Stomach (tissue), 4 donors: ENCODE measurements at regions not wholly inside any gene's neighbourhood (a gene's known extent, or its start where the extent isn't known, plus 50 kb on each side); places are given as distances from the start of the nearest gene placed in this dataset.

Experiments used
- CTCF ChIP-seq, 7 experiments: fragments of 450-650 bp in 4 of 7; fragments of 200-600 bp in 3 of 7; sonication (generic) in 3 of 7; IDR thresholded peaks; one replicate each; pipeline ENCODE4 v1.5.1; 2016 to 2019; ENCODE audit warnings: antibody characterized with exemption in 7 of 7, control low read depth in 2 of 7, mild to moderate bottlenecking in 1 of 7
- EP300 ChIP-seq: sonication (generic); formaldehyde crosslinking; IDR thresholded peaks from one replicate; pipeline ENCODE4 v1.6.1; 2017; ENCODE audit warnings: antibody characterized with exemption
- POLR2A ChIP-seq, 4 donors: fragments of 450-650 bp; IDR thresholded peaks; one replicate each; pipeline ENCODE4 v1.6.1; 2016; ENCODE audit warnings: antibody characterized with exemption in 4 of 4, control low read depth in 2 of 4, mild to moderate bottlenecking in 1 of 4, moderate library complexity in 1 of 4
- POLR2AphosphoS5 ChIP-seq, 3 donors: sonication (generic); formaldehyde crosslinking; IDR thresholded peaks; one replicate each; pipeline ENCODE4 v1.6.1; 2016; ENCODE audit warnings: antibody characterized with exemption in 3 of 3

- no peak for TF ChIP-seq CTCF (IDR thresholded peaks at IDR 0.05)
- TF ChIP-seq POLR2A (IDR thresholded peaks at IDR 0.05): no peak
- TF ChIP-seq POLR2AphosphoS5 (IDR thresholded peaks at IDR 0.05): no peak
- TF ChIP-seq EP300: no peak
Observed at GRCh38 chr9:27653246-27653645, 80.0 kb upstream of the C9orf72 start.
